ENCODE measurements at regions not wholly inside any gene's neighbourhood (a gene's known extent, or its start where the extent isn't known, plus 50 kb on each side); places are given as distances from the start of the nearest gene placed in this dataset.

DNA sequence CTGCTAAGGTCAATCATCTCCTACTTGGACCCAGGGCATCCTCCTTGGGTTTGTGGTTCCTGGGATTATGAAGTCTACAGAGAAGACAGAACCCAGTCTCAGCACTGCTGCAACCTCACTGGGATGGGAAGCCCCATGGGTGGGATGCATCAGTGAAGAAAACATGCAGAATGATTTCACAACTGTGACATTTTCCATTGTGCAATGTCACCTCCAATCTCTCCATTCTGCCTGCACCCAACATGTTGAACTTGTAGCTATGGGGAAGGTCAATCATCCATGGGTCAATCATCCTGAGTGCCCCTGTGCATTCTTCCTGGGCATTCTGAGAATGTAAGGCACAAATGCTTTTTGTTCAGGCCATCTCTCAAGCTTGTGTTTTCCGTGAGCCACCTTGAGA is 1004.4 kb upstream of the TMEM132C start:
- TF ChIP-seq, protein P1, sequence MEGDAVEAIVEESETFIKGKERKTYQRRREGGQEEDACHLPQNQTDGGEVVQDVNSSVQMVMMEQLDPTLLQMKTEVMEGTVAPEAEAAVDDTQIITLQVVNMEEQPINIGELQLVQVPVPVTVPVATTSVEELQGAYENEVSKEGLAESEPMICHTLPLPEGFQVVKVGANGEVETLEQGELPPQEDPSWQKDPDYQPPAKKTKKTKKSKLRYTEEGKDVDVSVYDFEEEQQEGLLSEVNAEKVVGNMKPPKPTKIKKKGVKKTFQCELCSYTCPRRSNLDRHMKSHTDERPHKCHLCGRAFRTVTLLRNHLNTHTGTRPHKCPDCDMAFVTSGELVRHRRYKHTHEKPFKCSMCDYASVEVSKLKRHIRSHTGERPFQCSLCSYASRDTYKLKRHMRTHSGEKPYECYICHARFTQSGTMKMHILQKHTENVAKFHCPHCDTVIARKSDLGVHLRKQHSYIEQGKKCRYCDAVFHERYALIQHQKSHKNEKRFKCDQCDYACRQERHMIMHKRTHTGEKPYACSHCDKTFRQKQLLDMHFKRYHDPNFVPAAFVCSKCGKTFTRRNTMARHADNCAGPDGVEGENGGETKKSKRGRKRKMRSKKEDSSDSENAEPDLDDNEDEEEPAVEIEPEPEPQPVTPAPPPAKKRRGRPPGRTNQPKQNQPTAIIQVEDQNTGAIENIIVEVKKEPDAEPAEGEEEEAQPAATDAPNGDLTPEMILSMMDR (IDR thresholded peaks at IDR 0.05 in 4 of 5, conservative IDR thresholded peaks at IDR 0.05 in 1 of 5): no peak
- TF ChIP-seq POLR2A (IDR thresholded peaks at IDR 0.05): no peak
- intact Hi-C loops (cut with DNase I; ENCODE audit: low total_unique reads): no loop called here
- no peak overlapping the region for H3K27ac ChIP-seq
- in situ Hi-C loops (cut with MboI; ENCODE audit: low sequenced_read_pairs in 4 of 4): no loop called here
- H3K27me3 ChIP-seq: no peaks in the 10 kb centered on the region
- ATAC-seq (no peak), DNase-seq (no peak)
- H3K4me1 ChIP-seq: no peaks in the 10 kb centered on the region
- H3K9me3 ChIP-seq: no peaks in the 10 kb centered on the region
- H3K4me3 ChIP-seq: no peak overlapping the region
- H3K36me3 ChIP-seq: no peaks in the 10 kb centered on the region

DNA sequence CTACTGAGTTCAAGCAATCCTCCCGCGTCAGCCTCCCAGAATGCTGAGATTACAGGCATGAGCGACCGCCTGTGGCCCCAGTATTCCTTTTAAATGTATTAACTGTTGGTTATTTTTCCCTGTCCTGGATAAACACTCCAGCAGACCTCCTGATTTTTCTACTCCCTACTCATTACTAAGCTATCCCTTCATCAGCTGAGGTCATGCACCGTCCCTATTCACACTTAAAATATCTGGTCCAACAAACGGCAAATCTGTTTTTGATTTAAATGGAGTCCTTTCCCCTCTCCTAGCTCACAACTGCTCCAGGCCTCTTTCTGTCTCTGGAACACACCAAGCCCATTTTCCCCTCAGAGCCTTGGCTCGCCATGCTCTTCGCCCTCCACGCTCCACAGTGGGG is 1003.3 kb upstream of the TMEM132C start:
- Histone ChIP-seq H3K4me3 (no peak overlapping the region), H3K4me1 (no peaks in the 10 kb centered on the region), H3K27ac (no peak overlapping the region), H3K36me3 (no peaks in the 10 kb centered on the region), H3K9me3 (no peaks in the 10 kb centered on the region), H3K27me3 (no peaks in the 10 kb centered on the region)
- TF ChIP-seq POLR2A (IDR thresholded peaks at IDR 0.05): no peak
- TF ChIP-seq, protein P1 (IDR thresholded peaks at IDR 0.05 in 4 of 5, conservative IDR thresholded peaks at IDR 0.05 in 1 of 5): no peak
- ATAC-seq (no peak), DNase-seq (no peak)
- intact Hi-C loops (cut with DNase I; ENCODE audit: low total_unique reads) (no loop called here), in situ Hi-C loops (cut with MboI; ENCODE audit: low sequenced_read_pairs in 4 of 4) (no loop called here)

DNA sequence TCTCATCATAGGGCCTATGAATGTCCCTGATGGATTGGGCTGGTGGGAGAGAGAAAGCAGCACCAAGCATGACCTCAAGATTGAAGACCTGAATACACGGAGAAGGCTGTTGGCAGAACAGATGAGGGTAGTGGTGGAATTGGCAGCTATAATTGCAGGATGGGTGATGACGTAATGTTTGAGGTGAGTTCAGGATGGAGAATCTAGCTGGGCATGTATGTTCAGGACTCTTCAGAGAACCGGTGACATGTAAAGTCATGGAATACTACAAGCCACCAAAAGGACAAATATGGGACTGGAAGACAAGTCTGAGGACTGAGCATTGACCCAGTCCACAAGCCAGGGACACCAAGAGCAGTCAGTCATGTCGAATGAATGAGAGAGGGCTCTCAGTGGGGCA is 999.8 kb upstream of the TMEM132C start:
- Histone ChIP-seq H3K4me3 (no peak overlapping the region), H3K36me3 (no peaks in the 10 kb centered on the region), H3K4me1 (no peaks in the 10 kb centered on the region), H3K9me3 (no peaks in the 10 kb centered on the region), H3K27me3 (no peaks in the 10 kb centered on the region), H3K27ac (no peak overlapping the region)
- in situ Hi-C loops (cut with MboI; ENCODE audit: low sequenced_read_pairs in 4 of 4) (no loop called here), intact Hi-C loops (cut with DNase I; ENCODE audit: low total_unique reads) (no loop called here)
- ATAC-seq (no peak), DNase-seq (no peak)
- no peak for TF ChIP-seq POLR2A (IDR thresholded peaks at IDR 0.05)
- TF ChIP-seq, protein P1 (IDR thresholded peaks at IDR 0.05 in 4 of 5, conservative IDR thresholded peaks at IDR 0.05 in 1 of 5): no peak

DNA sequence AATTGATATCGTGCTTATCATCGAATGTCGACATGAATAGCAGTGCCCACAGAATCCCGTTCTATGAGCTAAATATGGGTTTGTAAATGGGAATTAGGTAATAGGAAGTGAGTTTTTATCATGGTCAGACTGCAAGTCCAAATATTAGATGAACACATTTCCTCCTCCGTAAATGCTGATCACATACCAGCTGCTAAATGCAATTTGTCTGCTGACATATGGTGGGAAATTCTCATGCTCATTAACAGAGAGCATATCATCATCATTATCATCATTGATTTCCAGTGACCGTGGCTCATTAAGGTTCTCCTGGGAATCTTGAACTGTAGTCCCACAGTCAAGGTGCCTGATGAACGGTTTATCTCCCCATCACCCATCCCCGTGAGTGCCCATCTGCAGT is 998.8 kb upstream of the TMEM132C start:
- TF ChIP-seq POLR2A (IDR thresholded peaks at IDR 0.05): no peak
- TF ChIP-seq, protein P1 (IDR thresholded peaks at IDR 0.05 in 4 of 5, conservative IDR thresholded peaks at IDR 0.05 in 1 of 5): no peak
- H3K9me3 ChIP-seq: no peaks in the 10 kb centered on the region
- H3K4me1 ChIP-seq: no peaks in the 10 kb centered on the region
- no peak overlapping the region for H3K4me3 ChIP-seq
- H3K27ac ChIP-seq: no peak overlapping the region
- H3K27me3 ChIP-seq: no peaks in the 10 kb centered on the region
- H3K36me3 ChIP-seq: no peaks in the 10 kb centered on the region
- no peak for DNase-seq
- no peak for ATAC-seq
- in situ Hi-C loops (cut with MboI; ENCODE audit: low sequenced_read_pairs in 4 of 4): no loop called here
- intact Hi-C loops (cut with DNase I; ENCODE audit: low total_unique reads): no loop called here

DNA sequence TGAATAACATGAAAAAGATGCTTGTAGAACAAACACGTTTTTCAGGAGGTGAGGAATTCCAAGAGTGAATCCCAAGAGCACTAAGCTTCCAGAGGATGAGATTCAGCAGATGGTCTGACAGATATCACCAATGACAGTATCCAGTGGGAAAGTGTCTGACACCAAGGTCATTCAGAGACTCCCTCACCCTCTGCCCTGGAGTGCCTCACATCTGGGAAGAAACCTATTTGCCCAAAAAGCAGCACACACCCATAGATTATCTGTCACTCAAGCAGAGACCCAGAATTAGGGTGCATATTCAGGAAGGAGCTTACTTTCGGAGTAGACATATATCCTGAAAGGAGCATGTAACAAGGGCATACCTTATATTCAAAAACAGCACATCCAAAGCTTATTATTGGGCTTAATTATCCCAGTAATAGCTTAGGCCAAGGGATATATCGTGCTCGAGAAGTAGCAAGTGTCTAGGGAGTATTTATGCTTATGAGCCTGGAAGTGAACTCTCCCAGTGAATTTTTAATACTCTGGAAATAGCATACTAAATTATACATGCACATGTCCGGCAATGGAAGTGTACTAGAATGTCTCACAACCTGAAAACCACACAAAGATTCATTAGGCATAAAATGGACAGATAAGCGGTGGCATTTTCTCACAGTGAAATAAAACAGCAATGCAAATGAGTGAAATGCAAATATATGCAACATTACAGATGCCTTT is 998.1 kb upstream of the TMEM132C start:
- in situ Hi-C loops (cut with MboI; ENCODE audit: low sequenced_read_pairs in 4 of 4) (no loop called here), intact Hi-C loops (cut with DNase I; ENCODE audit: low total_unique reads) (no loop called here)
- Histone ChIP-seq H3K4me1 (no peaks in the 10 kb centered on the region), H3K4me3 (no peak overlapping the region), H3K27me3 (no peaks in the 10 kb centered on the region), H3K27ac (no peak overlapping the region), H3K36me3 (no peaks in the 10 kb centered on the region), H3K9me3 (no peaks in the 10 kb centered on the region)
- TF ChIP-seq POLR2A (IDR thresholded peaks at IDR 0.05): no peak
- ATAC-seq (no peak), DNase-seq (no peak)

Measured in gastrocnemius medialis (tissue), 4 donors.